ENCODE measurements at regions not wholly inside any gene's neighbourhood (a gene's known extent, or its start where the extent isn't known, plus 50 kb on each side); places are given as distances from the start of the nearest gene placed in this dataset.

DNA sequence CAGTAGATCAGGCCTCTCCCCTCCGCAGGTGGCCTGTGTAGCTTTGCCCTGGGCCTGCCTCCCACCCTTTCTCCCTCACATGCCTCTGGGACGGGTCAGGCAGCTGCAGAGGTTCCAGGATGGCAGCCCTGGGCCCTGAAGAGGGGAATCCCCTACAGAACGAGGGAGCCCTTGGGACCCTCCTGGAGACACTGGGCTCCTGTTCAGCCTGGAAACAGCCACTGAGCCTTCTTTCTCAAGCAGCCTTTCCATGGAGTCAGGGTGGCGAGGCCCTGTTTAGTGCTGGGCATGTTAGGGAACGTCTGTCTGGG, 720.9 kb downstream of the BRD1 start:
- CTCF ChIA-PET: no interaction called here
- H3K36me3 ChIP-seq (ENCODE audit: control insufficient read depth, insufficient read depth, low read length): no peaks in the 10 kb centered on the region
- BruUV-seq (replicated peaks): no TSS peak
- H3K4me3 ChIP-seq (ENCODE audit: low read depth in 2 of 2, low read length in 2 of 2): no peak overlapping the region
- in situ Hi-C loops (cut with HindIII; ENCODE audit: low pct_unique_long_range_greater_than_20kb, low sequenced_read_pairs): no loop called here
- H3K27ac ChIP-seq (ENCODE audit: low read length): no peak overlapping the region
- POLR2A ChIA-PET: no interaction called here
- H3K27me3 ChIP-seq (ENCODE audit: control insufficient read depth, insufficient read depth, low read length): no peaks in the 10 kb centered on the region; the same call in 1 of the 2 replicates
- intact Hi-C loops (cut with micrococcal nuclease; ENCODE audit: unreplicated experiment): no loop called here
- DNase-seq (ENCODE audit: low read depth, low spot score) (no peak), ATAC-seq (no peak)
- no peaks in the 10 kb centered on the region for H3K9me3 ChIP-seq (ENCODE audit: control insufficient read depth, insufficient read depth, low read depth, low read length)
- TF ChIP-seq POLR2AphosphoS5 (IDR thresholded peaks at IDR 0.05; ENCODE audit: low read depth, low read length) (no peak), SIN3A (IDR thresholded peaks at IDR 0.05; ENCODE audit: borderline replicate concordance, insufficient read depth, low read depth, low read length) (no peak), TCF7L2 (IDR thresholded peaks at IDR 0.05; ENCODE audit: low read depth, low read length) (no peak)
- TF ChIP-seq, protein P1, sequence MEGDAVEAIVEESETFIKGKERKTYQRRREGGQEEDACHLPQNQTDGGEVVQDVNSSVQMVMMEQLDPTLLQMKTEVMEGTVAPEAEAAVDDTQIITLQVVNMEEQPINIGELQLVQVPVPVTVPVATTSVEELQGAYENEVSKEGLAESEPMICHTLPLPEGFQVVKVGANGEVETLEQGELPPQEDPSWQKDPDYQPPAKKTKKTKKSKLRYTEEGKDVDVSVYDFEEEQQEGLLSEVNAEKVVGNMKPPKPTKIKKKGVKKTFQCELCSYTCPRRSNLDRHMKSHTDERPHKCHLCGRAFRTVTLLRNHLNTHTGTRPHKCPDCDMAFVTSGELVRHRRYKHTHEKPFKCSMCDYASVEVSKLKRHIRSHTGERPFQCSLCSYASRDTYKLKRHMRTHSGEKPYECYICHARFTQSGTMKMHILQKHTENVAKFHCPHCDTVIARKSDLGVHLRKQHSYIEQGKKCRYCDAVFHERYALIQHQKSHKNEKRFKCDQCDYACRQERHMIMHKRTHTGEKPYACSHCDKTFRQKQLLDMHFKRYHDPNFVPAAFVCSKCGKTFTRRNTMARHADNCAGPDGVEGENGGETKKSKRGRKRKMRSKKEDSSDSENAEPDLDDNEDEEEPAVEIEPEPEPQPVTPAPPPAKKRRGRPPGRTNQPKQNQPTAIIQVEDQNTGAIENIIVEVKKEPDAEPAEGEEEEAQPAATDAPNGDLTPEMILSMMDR (IDR thresholded peaks at IDR 0.05): no peak
- TF ChIP-seq, protein P2, sequence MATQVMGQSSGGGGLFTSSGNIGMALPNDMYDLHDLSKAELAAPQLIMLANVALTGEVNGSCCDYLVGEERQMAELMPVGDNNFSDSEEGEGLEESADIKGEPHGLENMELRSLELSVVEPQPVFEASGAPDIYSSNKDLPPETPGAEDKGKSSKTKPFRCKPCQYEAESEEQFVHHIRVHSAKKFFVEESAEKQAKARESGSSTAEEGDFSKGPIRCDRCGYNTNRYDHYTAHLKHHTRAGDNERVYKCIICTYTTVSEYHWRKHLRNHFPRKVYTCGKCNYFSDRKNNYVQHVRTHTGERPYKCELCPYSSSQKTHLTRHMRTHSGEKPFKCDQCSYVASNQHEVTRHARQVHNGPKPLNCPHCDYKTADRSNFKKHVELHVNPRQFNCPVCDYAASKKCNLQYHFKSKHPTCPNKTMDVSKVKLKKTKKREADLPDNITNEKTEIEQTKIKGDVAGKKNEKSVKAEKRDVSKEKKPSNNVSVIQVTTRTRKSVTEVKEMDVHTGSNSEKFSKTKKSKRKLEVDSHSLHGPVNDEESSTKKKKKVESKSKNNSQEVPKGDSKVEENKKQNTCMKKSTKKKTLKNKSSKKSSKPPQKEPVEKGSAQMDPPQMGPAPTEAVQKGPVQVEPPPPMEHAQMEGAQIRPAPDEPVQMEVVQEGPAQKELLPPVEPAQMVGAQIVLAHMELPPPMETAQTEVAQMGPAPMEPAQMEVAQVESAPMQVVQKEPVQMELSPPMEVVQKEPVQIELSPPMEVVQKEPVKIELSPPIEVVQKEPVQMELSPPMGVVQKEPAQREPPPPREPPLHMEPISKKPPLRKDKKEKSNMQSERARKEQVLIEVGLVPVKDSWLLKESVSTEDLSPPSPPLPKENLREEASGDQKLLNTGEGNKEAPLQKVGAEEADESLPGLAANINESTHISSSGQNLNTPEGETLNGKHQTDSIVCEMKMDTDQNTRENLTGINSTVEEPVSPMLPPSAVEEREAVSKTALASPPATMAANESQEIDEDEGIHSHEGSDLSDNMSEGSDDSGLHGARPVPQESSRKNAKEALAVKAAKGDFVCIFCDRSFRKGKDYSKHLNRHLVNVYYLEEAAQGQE (IDR thresholded peaks at IDR 0.05; ENCODE audit: insufficient read depth in 1 of 2, low read depth in 2 of 2, low read length in 1 of 2): no peak
- H3K4me1 ChIP-seq (ENCODE audit: control insufficient read depth, insufficient read depth, low read length): no peaks in the 10 kb centered on the region

DNA sequence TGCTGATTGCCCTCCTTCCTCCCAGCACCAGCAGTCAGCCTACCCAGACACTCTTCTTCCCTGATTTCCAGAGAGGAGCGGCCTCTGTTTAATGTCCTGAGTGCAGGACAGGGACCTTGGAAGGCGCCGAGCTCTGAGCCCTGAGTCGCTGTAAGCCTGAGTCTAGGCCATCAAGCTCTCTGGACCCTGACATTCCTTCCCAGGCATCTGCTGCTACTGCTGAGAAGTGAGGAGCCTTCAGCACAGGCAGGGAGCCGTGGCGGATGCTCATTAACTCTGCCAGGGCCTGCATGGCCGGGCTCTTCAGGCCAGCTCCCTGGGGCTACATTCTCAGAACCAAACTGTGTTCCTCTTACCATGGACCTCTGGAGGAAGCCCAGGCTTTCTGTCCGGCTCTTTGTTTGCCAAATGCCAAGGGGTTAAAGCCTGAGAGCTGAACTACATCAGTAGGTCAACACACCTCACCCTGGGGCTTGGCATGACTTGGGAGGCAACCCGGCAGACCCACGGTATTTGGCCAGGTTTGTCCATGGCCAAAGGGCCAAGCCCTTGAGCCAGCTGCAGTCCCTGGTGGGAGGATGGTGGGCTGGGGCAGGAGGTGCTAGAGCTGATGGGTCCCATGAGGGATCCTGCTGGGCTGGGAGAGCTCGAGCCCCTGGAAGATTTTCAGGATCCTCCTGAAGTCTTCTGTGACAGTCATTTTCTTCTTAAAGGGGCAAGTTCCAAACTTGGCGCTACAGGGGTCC, 721.4 kb downstream of the BRD1 start:
- ATAC-seq: no peak
- intact Hi-C loops (cut with micrococcal nuclease; ENCODE audit: unreplicated experiment) (no loop called here), in situ Hi-C loops (cut with HindIII; ENCODE audit: low pct_unique_long_range_greater_than_20kb, low sequenced_read_pairs) (no loop called here)
- POLR2A ChIA-PET: no interaction called here
- no peak overlapping the region for H3K27ac ChIP-seq (ENCODE audit: low read length)
- TF ChIP-seq, protein P2 (IDR thresholded peaks at IDR 0.05; ENCODE audit: insufficient read depth in 1 of 2, low read depth in 2 of 2, low read length in 1 of 2): no peak
- TF ChIP-seq, protein P1 (IDR thresholded peaks at IDR 0.05): no peak
- TF ChIP-seq POLR2AphosphoS5 (IDR thresholded peaks at IDR 0.05; ENCODE audit: low read depth, low read length): no peak
- no peak for TF ChIP-seq SIN3A (IDR thresholded peaks at IDR 0.05; ENCODE audit: borderline replicate concordance, insufficient read depth, low read depth, low read length)
- TF ChIP-seq TCF7L2 (IDR thresholded peaks at IDR 0.05; ENCODE audit: low read depth, low read length): no peak
- no peaks in the 10 kb centered on the region for H3K4me1 ChIP-seq (ENCODE audit: control insufficient read depth, insufficient read depth, low read length)
- H3K27me3 ChIP-seq (ENCODE audit: control insufficient read depth, insufficient read depth, low read length): no peaks in the 10 kb centered on the region; the same call in 1 of the 2 replicates
- no peaks in the 10 kb centered on the region for H3K9me3 ChIP-seq (ENCODE audit: control insufficient read depth, insufficient read depth, low read depth, low read length)
- no TSS peak for BruUV-seq (replicated peaks)
- DNase-seq (ENCODE audit: low read depth, low spot score): no peak
- CTCF ChIA-PET: no interaction called here
- no peak overlapping the region for H3K4me3 ChIP-seq (ENCODE audit: low read depth in 2 of 2, low read length in 2 of 2)
- no peaks in the 10 kb centered on the region for H3K36me3 ChIP-seq (ENCODE audit: control insufficient read depth, insufficient read depth, low read length)

All from Panc1 (cell line).